Limb (tissue), 2 donors: ENCODE measurements at regions not wholly inside any gene's neighbourhood (a gene's known extent, or its start where the extent isn't known, plus 50 kb on each side); places are given as distances from the start of the nearest gene placed in this dataset.
A peak's percentile ranks its signal among the peaks of the same experiment; 100 is the strongest.

Source experiments
- DNase-seq, 2 donors: peaks; one replicate each; pipeline ENCODE4 v3.0.0-alpha.2; 2016; ENCODE audit errors: extremely low spot score in 2 of 2

DNA sequence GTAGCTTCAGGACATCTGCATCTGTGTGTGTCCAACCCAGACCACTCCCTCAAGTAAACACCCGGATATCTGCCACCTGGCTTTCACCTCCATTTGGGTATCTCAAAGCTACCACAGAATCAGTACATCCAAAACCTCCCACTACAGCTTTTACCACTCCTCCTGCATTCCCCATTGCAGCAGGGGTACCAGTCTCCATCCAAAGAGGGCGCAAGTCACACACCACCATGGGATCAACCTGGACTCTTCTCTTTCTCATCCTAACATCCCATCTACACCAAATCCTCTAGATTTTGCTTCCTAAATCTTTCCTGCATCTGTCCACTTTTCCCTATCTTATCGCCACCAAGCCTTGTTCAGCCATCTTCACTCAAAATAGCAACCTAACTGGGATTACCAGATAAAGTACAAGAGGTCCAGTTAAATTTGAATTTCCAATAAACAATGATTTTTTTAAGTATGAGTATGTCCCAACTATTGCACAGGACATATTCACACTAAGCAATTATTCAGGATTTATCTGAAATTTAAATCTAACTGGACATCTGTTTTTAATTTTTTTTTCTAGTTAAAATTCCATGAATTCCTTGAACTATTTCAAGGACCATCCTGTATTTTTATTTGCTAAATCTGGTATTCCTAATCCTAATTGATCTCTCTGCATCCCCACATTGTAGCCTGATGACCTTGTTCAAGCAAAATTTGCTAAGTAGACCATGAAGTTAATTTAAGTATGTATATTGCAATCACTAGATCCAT lies 164.3 kb upstream of the MLN start:
- DNase-seq = no peak

DNA sequence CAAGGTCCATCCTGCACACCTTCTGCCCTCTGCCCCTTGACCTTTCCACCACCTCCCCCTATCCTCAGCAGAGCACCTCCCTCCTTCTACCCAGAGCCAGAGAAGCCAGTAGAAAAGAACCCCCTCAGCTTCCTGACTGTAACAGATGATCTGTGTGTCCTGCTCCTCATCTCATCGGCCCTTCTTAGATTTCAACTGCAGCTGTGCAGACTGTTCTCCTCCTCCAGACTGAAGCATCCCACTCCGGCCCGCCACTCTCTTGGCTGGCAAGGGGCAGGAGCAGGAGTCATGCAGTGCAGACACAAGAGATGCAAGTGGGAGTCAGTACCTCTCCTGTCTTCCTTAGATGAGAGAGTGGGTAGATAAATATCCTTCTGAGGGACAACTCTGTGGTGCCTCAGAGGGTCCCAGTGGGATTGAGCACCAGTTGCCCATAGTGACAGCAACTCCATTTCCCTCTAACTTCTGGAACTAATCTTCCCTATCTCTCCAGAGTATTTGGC lies 163.5 kb upstream of the MLN start:
- no peak for DNase-seq

- no peak for DNase-seq
These were observed 162.7 kb upstream of the MLN start for GRCh38 chr6:33966536-33966935.

GRCh38 chr6:33965766-33966165 lies 162.0 kb upstream of the MLN start:
- DNase-seq = peak in 1 of 2 donors; percentile 1

GRCh38 chr6:33964387-33964786 lies 160.6 kb upstream of the MLN start:
- no peak for DNase-seq

DNA sequence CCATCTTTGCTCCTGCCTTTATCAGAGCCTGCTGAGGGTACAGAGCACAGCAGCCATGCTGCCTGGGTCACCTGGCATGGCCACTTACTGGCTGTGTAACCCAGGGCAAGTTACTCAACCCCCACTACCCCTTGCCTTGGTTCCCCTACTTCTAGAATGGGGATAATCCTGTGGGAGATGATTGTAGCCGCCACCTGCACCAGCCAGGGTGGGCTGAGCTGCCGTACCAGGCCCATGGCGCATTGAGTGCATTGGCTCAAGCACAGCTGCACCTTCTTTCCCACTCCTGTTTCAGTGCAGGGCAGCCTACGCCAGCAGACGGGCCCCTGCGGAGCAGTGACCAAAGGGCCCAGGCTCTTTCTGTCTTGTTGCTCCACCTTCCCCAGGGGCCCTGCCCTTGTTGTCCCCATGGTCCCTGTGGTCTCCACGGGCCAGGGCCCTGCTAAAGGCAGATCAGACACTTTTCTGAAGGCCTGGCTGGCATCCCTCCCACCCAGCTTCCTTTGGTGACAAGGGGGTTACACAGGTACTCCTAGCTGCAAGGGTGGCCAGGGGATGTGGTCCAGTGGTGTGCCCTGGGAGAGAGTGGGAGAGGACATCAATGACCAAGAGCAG lies 159.4 kb upstream of the MLN start:
- DNase-seq = no peak

DNA sequence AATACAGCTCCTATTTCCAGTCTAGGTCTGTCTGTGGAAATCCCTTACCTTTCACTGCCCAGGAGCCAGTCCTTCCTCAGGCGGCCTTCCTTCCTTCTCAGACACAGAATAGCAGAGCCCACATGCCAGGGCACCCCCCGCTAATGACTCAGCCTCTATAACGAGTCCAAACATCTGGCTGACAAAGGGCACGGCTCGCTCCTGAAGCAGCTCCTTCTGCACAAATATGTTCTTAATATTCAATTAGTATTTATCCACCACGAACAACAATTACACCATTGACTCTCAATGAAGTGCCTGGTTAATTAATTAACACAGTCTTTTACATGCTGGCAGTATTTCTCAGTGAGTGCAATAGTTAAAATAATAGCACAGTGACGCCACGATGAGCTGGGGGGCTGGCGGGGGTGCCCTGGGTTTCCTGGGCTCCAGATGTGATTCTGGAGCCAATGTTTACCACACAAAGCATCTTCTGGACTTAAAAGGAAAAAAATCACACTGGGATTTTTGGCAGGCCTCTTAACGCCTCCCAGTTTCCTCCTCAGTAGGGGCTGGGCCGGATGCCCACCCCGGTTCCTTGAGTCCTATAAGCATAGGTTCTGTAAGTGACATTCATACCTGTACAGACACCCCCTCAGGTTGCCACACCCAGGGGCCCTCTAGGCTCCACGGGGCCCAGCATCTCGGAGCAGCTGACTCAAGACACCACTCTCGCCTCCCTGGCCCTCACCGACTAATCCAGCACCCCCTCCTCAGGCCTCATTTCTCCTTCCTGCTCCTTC lies 158.6 kb upstream of the MLN start:
- no peak for DNase-seq

- peak in 1 of 2 donors; percentile 8 for DNase-seq
These were observed 157.9 kb upstream of the MLN start for GRCh38 chr6:33961691-33962090.

DNA sequence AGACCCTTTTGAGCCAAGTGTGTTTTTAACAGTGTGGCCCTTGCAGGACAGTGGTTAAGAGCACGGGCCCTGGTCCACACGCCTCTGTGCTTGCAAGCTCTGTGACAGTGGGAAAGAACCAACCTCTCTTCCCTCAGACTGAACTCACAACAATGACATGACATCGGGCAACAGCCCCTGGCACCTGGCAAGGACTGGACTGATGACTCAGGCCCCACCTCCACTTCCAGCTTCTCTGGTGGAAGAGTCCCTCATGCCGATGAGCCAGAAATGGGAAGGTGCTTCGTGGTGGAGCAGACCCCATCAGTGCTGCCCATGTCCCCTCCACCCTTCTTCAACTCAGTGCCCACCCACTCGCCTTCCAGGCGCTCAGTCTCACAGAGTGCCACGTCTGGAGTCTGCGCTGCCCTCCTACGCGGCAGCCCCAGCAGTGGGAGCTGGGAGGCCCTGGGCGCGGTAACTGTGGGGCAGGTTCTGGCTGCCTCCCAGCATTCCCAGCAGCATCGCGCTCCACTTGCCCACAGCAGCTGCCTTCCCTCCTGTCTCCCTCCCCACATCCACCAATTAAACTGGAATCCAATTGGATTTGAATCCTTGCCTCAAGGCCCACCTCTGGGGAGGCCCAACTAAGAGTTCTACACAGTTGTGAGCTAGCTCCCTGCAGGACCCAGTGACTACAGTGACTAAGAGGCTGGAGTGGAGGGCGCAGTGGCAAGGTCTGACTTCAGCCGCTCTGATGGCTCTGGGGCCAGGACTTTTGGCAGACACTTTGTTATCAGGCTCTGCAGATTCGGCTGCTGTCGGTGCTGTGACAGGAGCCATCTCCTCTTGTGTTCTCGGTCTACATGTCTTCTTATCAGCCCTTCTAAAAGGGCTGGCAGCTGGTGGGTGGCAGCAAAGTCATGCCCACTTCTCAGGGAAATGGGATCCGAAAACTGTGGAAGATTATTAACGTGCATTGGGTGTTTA lies 156.8 kb upstream of the MLN start:
- DNase-seq = no peak

DNA sequence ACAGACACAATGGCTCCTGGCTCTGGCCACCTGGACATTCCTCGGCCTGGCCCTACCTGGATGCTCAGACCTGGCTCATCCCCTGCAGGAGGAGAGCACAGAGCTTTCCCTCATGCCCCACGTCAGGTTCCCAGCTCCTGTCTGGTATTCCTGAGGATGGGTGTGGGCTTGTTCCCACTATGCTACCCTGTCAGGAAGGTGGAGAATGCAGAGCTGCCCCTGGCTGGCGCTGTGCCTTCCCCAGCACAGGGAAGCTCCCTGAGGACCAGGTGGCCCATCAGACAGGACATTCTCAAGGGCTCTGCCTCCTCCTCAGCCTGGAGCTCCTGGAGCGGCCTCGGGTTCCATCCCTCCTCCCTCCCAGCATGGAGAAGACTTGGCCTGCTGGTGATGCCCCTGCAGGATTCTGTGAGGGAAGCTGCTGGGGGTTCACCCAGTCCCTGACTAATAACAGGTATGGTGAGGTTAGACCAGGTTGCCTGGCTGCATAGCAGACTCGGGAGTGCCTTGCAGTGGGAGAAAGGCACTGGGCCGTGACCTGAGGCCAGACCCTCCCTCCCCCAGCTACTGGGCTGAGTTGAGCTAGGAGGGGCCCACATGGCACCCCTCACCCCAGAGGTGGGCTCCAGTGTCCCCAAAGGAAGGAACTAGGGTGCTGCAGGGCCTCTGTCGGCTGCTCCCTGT lies 156.0 kb upstream of the MLN start:
- DNase-seq = no peak

DNA sequence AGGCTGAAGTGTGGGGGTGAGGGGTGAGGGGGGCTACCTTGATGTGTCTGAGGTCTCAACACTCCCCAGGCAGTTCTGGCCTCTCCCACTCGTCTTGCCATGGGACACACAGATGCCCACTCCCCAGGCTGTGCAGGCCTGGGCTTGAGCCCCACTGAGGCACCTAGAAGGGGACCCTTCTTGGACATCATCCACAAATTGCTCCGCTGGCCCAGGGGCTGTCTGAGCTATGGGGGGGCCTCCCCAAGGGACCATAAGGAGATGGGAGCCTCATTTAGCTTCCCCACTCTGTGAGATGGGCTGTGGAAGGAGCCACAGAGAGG lies 155.5 kb upstream of the MLN start:
- DNase-seq = no peak

GRCh38 chr6:33958526-33959328 lies 154.9 kb upstream of the MLN start:
- DNase-seq = no peak

DNA sequence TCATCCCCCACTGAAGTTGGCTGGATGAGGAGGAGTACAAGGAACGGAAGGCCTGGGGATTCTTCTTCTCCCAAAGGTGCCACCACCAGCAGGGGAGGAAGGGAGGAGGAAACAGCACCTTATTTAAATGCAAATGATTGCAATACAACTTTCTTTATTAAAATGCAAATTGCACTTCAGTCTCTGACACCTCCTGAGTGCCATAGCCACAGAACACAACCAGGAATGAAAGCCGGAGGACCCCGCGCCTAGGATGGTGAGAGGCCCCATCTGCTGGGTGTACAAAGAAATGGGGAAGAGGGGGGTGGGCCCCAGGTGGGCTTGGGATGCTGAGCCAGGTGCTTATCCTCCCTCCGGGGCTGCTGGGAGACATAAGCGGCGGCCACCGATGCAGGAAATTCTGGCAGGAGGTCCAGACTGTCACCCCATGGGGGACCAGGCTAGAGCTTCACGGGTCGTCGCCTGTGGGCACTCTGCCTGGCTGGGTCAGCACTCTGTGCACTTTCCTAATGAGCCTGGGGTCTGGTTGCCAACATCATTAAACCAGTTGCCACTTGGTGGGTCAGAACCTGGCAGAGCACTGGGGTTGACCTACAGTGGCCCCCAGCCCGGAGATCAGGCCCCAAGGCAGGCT lies 154.2 kb upstream of the MLN start:
- no peak for DNase-seq

DNA sequence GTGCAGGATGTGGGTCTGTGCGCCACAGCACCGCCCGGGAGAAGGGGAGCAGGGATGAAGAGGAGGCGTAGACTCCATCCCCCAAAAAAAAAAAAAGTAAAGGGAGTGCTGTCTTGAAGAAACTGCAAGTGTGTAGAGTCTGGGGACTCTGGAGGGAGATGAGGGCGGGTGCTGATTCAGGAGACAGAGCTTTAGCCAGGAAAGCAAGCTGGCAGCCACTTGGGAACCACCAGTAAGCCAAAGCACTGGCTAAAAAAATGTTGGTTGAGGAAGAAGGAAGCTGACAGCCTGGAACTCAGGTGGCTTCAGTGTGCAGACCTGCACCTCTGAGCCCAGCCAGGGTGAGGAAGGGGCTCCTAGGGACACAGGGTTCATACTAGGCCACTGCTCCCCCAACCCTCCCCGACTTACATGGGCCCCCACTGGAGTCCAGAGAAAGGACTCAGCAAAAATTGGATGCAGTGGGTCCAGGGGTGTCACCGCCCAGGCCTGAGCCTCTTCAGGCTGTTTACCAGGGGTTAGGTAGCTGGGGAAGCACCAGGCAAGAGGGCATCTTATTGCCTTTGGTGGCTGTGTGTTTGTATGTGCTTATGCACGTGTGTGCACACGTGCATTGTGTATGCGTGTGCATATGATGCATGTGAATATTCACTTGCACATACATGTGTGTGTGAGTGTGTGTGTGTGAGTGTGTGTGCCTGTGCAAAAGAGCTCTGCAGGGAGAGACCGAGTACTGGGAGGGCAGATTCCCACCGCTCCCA lies 153.5 kb upstream of the MLN start:
- DNase-seq = no peak

- no peak for DNase-seq
These were observed 152.4 kb upstream of the MLN start for GRCh38 chr6:33956206-33956605.

DNA sequence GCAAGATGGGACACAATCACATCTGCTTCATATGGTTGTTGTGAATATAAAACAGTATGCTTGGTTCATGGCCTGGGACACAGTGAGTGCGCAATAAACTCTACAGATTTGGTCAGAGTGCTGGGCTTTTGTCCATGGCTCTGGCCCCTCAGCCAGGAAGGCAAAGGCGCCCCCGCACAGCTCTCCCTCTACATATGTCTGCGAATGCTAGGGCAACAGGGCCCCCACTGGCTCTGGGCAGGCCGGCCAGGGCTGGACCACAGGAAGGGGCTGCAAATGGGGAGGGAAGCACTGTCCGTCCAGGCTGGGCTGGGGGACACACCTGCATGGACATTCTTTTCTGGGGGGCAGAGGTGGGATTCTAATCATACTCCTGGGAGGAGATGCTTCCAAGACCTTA lies 151.8 kb upstream of the MLN start:
- DNase-seq = no peak

DNA sequence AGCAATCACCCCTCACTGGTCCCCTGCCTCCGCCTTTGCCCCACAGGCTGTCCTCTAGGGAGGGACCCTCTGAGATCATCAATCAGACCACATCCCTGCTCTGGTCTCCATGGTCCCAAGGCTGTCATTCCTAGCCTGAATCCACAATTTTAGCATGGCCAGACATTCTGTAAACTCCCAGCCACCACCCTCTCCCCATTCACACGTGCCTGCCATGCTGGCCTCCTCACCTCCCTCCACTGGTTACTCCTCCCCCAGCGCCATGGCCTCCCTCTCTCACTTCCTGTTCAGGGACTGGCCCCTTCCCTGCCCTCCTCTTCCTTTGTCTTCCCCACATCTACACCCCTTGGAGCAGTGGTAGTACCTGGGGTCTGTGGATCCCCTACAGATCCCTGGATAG lies 150.7 kb upstream of the MLN start:
- no peak for DNase-seq

DNA sequence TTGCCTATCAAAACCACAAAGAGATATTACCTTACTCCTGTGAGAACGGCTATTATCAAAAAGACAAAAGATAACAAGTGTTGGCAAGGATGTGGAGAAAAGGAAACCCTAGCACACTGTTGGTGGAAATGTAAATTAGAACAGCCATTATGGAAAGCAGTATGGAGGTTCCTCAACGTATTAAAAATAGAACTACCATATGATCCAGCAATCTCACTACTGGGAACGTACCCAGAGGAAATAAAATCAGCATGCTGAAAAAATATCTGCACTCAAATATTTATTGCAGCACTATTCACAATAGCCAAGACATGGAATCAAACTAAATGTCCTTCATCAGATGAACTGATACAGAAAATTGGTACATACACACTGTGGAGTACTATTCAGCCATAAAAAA lies 149.4 kb upstream of the MLN start:
- DNase-seq = no peak

- no peak for DNase-seq
These were observed 148.2 kb upstream of the MLN start for GRCh38 chr6:33952016-33952415.
